ENCODE measurements at regions not wholly inside any gene's neighbourhood (a gene's known extent, or its start where the extent isn't known, plus 50 kb on each side); places are given as distances from the start of the nearest gene placed in this dataset.

DNA sequence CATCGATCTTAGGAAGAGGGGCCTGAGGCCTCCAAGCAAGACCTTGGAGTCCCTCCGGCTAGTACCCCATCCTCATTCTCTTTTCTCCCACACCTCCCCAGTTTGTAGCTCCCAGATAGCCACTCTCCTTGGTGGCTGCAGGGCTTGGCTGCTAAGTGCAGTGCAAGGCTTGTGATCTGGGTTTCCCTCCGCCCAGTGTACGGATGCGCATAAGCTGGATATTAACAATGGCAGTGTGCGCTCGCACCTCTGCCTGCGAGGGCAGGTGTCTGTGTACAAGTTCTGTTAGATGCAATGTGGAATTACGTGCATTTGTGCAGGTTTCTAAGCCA lies 71.0 kb upstream of the TBCA start:
- Histone ChIP-seq H3K9me3 (ENCODE audit: control insufficient read depth in 2 of 3, insufficient read depth in 1 of 3, low read length in 3 of 3) (no peaks in the 10 kb centered on the region), H3K9ac (ENCODE audit: low read length in 3 of 3) (no peak overlapping the region), H3K4me1 (ENCODE audit: control insufficient read depth in 2 of 3, insufficient read depth in 2 of 3, low read depth in 1 of 3, low read length in 3 of 3) (peaks cover 0 to 11% (median 4%) of the 10 kb centered on the region in 3 donors), H3K36me3 (ENCODE audit: control insufficient read depth in 2 of 3, insufficient read depth in 3 of 3, low read length in 3 of 3) (no peaks in the 10 kb centered on the region), H3K27me3 (ENCODE audit: control insufficient read depth, insufficient read depth, low read length) (no peaks in the 10 kb centered on the region), H3K27ac (ENCODE audit: low read depth in 2 of 2, low read length in 2 of 2) (no peak overlapping the region), H3K4me3 (ENCODE audit: low read length in 3 of 3) (no peak overlapping the region)
- TF ChIP-seq, protein P1, sequence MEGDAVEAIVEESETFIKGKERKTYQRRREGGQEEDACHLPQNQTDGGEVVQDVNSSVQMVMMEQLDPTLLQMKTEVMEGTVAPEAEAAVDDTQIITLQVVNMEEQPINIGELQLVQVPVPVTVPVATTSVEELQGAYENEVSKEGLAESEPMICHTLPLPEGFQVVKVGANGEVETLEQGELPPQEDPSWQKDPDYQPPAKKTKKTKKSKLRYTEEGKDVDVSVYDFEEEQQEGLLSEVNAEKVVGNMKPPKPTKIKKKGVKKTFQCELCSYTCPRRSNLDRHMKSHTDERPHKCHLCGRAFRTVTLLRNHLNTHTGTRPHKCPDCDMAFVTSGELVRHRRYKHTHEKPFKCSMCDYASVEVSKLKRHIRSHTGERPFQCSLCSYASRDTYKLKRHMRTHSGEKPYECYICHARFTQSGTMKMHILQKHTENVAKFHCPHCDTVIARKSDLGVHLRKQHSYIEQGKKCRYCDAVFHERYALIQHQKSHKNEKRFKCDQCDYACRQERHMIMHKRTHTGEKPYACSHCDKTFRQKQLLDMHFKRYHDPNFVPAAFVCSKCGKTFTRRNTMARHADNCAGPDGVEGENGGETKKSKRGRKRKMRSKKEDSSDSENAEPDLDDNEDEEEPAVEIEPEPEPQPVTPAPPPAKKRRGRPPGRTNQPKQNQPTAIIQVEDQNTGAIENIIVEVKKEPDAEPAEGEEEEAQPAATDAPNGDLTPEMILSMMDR (IDR thresholded peaks at IDR 0.05; ENCODE audit: borderline replicate concordance, extremely low read depth, insufficient read depth): no peak
- DNase-seq (no peak), FAIRE-seq (no peak)
- intact Hi-C loops (cut with DNase I): no loop called here

DNA sequence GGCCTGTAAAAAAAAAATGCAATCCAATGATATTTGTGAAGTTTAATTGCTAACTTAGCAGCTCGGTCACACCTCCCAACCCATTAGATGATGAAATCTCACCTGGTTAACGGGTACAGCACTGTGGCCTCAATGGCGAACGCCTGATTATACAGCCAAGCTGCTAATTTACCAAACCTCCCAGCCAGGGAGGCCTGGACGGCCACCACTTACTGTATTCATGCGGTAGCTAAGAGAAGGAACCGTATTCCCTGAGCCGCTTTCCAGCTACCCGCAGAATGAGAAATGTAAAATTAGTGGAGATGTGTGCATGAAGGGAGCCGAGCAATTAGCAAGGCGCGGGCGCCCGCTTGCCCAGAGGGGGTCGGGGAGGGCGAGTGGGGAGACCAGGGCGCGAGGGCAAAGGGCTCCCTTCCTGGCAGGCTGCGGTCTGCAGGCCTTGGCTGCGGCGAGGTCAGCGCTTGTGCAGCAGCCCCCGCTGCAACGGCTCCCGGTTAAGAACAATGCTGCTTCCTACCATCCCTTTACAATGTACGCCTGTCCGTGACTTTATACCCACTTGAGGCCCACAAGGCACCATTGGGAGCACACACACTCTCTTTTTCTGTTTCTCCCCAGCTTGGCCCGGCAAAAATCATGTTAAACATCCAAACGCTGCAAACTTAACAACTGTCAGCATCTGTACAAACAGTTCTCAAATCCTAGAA lies 70.4 kb upstream of the TBCA start:
- intact Hi-C loops (cut with DNase I): no loop called here
- Histone ChIP-seq H3K9ac (ENCODE audit: low read length in 3 of 3) (no peak overlapping the region), H3K9me3 (ENCODE audit: control insufficient read depth in 2 of 3, insufficient read depth in 1 of 3, low read length in 3 of 3) (no peaks in the 10 kb centered on the region), H3K27ac (ENCODE audit: low read depth in 2 of 2, low read length in 2 of 2) (no peak overlapping the region), H3K4me1 (ENCODE audit: control insufficient read depth in 2 of 3, insufficient read depth in 2 of 3, low read depth in 1 of 3, low read length in 3 of 3) (peaks cover 0 to 11% (median 3%) of the 10 kb centered on the region in 3 donors), H3K4me3 (ENCODE audit: low read length in 3 of 3) (no peak overlapping the region), H3K36me3 (ENCODE audit: control insufficient read depth in 2 of 3, insufficient read depth in 3 of 3, low read length in 3 of 3) (no peaks in the 10 kb centered on the region), H3K27me3 (ENCODE audit: control insufficient read depth, insufficient read depth, low read length) (no peaks in the 10 kb centered on the region)
- TF ChIP-seq, protein P1 (IDR thresholded peaks at IDR 0.05; ENCODE audit: borderline replicate concordance, extremely low read depth, insufficient read depth): no peak
- DNase-seq (peak in 1 of 5 donors; percentile 52), FAIRE-seq (no peak)

DNA sequence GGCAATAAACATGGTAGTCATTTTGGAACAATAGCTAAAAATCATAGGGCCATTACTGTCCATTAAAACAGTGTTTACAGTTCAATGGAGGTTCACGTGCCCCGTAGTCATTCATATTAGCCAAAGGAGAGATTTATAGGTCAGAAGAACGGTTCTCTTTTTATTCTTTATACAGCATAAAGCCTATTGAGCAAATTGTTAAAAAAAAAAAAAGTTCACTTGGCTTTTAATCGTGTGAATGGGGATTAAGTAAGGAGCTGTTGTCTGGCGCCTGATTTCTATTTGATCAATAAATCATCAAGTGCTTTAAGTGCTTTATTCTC lies 69.1 kb upstream of the TBCA start:
- H3K27me3 ChIP-seq (ENCODE audit: control insufficient read depth, insufficient read depth, low read length): no peaks in the 10 kb centered on the region

More for the DNA sequence above, 69.1 kb upstream of the TBCA start:
- H3K4me1 ChIP-seq (ENCODE audit: control insufficient read depth in 2 of 3, insufficient read depth in 2 of 3, low read depth in 1 of 3, low read length in 3 of 3): peaks cover 0 to 5% (median 3%) of the 10 kb centered on the region in 3 donors
- H3K36me3 ChIP-seq (ENCODE audit: control insufficient read depth in 2 of 3, insufficient read depth in 3 of 3, low read length in 3 of 3): no peaks in the 10 kb centered on the region
- no peak overlapping the region for H3K9ac ChIP-seq (ENCODE audit: low read length in 3 of 3)
- TF ChIP-seq, protein P1 (IDR thresholded peaks at IDR 0.05; ENCODE audit: borderline replicate concordance, extremely low read depth, insufficient read depth): no peak
- no peak overlapping the region for H3K4me3 ChIP-seq (ENCODE audit: low read length in 3 of 3)
- intact Hi-C loops (cut with DNase I): no loop called here
- H3K27ac ChIP-seq (ENCODE audit: low read depth in 2 of 2, low read length in 2 of 2): no peak overlapping the region
- no peak for FAIRE-seq
- no peak for DNase-seq
- H3K9me3 ChIP-seq (ENCODE audit: control insufficient read depth in 2 of 3, insufficient read depth in 1 of 3, low read length in 3 of 3): no peaks in the 10 kb centered on the region

Data from kidney (tissue), 13 donors.